ENCODE measurements at regions not wholly inside any gene's neighbourhood (a gene's known extent, or its start where the extent isn't known, plus 50 kb on each side); places are given as distances from the start of the nearest gene placed in this dataset.

DNA sequence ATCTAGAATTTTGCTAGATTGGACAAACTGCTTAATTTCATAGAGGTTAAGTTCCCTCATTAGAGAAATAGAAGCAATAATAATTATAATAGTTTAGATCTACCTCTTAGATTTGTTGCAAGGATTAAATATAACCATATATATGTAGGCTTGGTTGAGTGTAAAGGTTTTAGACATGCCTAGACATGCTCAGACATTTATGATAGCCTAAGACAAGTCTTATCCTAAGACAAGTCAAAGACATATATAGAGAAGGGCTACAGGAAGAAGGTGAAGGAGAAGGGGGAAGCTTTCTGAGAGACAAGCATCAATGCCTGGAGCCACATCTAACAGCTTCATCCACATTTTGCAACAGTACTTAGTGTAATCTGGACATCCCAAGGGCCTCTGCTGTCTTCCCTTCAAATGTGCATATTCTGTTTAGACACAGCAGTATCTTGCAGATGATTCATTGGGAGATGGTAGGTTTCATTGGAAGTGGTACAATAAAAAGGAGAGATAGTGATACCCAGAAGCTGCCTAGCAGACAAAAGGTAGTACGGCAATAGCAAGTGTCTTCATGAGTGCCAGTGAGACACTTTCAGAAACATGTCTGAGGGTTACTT lies 146.5 kb downstream of the HGF start:
- TF ChIP-seq POLR2AphosphoS5 (IDR thresholded peaks at IDR 0.05; ENCODE audit: low read depth, low read length) (no peak), POLR2A (IDR thresholded peaks at IDR 0.05; ENCODE audit: low read depth, low read length) (no peak), TAF1 (IDR thresholded peaks at IDR 0.05; ENCODE audit: low read depth, low read length) (no peak)
